Neural progenitor cell (in vitro differentiated cells): ENCODE measurements at regions not wholly inside any gene's neighbourhood (a gene's known extent, or its start where the extent isn't known, plus 50 kb on each side); places are given as distances from the start of the nearest gene placed in this dataset.

Experiments used
- CTCF ChIP-seq: fragments of 200-600 bp; sonication (generic); IDR thresholded peaks from 2 replicates; pipeline ENCODE4 v1.5.1; 2017; ENCODE audit warnings: antibody characterized with exemption, mild to moderate bottlenecking
- EZH2 ChIP-seq: fragments of 200-600 bp; sonication (generic); IDR thresholded peaks from 2 replicates; pipeline ENCODE4 v1.6.1; 2017; ENCODE audit warnings: antibody characterized with exemption, mild to moderate bottlenecking, moderate library complexity

GRCh38 chr4:157600583-157600982 lies 380.1 kb downstream of the GRIA2 start:
- TF ChIP-seq CTCF: no peak
- TF ChIP-seq EZH2: no peak
